DMS79 treated with DMSO at 0.1 percent for 48 hours (cell line): ENCODE measurements at regions not wholly inside any gene's neighbourhood (a gene's known extent, or its start where the extent isn't known, plus 50 kb on each side); places are given as distances from the start of the nearest gene placed in this dataset.
A peak's percentile ranks its signal among the peaks of the same experiment; 100 is the strongest.

Source experiments
- DNase-seq: peaks from one replicate; lab custom pipeline; 2025; lab: John Stamatoyannopoulos, UW

DNA sequence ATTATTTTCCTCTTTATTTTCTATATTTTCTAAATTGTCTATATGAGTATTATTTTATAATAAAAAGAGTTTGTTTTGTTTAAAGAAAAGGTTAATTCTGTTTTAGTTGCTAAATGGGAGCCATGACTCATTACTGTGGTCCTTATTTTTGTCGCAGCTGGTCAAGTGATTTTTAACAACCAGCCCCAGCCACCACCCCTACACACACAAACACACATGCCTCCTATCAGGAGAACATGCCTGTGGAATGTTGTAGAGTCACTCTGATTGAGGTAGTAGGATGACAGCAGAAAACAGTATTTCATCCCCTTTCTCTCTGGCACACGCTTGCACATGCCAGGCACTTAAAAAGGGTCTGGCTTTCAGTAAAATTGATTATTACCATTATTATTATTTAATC is 68.6 kb upstream of the GDF10 start:
- no peak for DNase-seq

DNA sequence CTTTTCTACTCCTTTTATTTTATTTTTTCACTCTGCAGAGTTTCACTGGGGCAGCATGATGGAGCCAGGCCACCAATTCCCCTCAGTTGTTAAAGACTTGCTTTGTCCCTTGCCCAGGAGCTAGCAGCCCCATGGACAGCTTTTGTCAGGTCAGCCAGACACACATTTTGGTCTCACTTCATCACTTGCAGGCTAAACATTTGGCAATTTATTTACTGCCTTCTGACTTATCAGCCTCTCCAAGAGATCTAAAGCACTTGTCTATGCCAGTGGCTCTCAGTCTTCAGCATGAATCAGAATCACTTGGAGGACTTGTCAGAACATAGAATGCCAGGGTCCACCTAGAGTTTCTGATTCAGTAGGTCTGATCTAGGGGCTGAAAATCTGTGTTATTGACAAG is 66.4 kb upstream of the GDF10 start:
- no peak for DNase-seq

DNA sequence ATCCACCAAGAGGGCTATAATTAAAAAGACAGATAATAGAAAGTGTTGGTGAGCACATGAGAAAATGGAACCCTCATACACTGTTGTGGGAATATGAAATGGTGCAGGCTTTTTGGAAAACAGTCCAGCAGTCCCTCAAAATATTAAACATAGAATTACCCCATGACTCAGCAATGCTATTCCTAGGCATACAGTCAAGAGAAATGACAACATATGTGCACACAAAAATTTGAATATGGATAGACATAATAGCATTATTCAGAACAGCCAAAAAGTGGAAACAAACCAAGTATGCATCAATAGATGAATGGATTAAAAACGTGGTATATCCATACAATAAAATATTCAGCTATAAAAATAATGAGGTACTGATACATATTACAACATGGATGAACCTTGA is 64.5 kb upstream of the GDF10 start:
- DNase-seq, result no peak

DNA sequence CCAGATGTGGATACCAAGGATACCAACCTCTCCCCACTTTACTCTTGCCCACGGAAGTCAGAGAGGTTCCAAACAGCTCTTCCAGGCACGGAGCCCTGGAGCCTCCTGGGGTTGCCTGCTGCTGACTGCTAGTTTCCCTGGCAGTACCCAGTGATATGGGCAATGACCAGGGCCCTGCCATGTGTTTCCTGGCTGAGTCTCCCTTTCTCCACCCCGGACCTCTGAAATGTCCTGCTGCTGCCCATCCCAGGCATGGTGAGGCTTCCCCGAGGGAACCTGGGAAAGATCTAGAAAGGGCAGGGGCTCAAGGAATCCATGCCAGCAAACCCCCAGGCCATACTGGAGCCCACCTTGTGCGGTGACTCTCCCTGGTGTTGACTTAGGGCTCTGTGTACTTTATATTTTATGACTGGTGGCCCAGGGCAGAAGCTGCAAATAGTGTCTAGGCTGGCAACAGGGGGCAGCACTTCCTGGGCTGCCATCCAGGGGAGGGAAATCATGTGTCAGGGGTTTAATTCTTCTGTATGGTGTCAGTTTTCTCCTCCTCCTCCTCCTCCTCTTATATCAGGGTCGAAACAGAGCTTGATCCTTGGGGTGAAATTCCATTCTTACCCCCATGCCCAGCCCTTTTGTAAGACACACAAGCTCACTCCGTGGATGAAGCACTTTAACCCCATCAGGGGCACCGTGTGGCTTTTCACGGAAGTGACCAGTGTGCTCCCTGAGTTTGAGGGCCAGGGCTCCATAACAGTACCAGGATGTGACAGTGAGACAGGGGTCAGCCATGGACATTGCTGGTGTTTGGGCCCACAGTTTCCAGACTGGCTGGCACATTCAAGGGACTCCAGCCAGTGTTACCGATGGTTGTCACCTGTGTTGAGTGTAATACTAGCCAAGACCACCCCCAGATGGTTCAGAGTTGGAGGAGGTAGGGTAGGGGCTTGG is 62.4 kb upstream of the GDF10 start:
- DNase-seq, result no peak

DNA sequence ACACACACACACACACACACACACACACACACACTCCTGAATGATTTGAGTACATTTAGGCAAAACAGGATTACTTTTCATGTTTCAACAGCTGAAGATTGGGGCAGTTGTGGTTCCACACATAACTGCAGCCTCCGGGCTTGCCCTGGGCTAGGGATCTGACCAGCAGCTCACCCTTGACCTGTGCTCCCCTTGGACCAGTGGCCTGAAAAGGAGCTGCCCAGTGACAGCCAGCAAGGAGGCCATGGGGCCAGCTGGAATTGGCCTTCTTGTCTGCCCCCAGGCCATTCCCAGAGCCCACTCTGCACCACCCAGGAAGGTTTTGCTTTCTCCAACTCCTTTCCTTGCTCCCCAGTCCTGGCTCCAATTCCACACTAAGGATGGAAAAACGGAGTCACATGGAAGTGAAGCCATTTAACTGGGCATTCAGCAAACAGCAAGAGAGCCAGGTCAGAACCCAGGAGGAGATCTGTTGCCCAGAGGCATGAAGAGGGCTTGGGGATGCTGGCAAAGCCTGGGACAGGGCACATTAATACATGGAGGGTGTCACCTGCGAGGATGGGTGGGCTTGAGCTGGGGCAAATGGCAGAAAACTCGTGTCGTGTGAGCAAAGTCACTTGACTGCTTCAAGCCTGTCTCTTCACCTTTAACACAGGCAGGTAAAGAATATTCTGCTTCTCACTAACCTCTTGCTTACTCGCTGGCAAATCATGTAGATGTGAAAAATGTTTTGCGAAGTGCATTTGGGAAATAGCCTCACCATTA is 61.5 kb upstream of the GDF10 start:
- no peak for DNase-seq

DNA sequence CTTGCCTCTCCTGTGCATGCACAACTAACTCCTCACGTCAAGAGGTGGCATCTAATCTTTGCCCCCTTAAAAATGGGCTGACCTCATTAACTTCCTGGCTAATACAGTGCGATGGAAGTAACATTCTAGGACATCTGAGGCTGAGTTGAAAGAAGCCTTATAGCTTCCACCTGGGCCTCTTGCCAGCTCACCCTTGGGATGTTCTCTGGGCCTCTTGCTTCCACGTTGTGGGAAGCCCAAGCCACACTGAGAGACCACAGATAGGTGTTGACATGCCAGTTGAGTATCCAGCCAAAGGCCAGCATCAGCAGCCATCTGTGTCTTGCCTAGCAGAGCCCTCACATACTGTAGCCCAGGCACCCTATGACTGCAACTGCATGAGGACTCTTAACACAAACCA is 60.8 kb upstream of the GDF10 start:
- no peak for DNase-seq

DNA sequence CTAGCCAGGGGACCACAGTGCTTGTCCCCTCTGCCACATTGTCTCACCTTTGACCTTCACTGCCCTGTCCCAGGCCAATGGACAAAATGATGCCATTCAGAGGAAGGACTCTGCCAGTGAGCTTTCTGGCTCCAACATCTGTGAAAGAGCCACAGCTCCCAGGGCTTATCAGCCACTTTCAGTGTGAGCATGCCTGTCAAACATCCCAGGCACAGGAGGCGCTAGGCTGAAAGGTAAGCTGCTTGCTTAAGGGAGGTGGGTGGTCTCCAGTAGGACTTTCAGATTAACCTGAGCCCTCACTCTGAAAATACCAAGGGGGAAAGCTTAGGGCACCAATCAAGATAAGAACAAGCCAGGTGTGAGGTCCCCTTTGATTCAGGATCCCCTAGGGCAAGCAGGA is 59.8 kb upstream of the GDF10 start:
- DNase-seq, result no peak

DNA sequence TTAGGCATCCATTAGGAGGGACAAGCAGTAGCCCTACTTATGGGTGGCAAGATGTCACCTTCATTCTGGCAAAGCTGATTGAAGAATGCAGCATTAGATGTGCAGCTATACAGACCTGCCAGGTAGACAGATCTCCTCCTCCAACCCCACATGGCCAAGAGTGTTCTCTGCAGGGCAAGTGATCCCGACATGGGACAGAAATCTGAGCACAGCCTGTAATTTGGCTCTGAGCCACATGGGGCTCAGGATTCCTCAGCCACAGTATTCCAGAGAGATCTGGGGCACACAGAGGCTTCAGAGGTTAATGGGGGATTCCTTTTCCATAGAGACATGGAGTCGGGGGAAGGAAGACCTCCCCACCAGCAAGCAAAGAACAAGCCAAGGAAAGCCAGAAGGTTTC is 58.7 kb upstream of the GDF10 start:
- no peak for DNase-seq

DNA sequence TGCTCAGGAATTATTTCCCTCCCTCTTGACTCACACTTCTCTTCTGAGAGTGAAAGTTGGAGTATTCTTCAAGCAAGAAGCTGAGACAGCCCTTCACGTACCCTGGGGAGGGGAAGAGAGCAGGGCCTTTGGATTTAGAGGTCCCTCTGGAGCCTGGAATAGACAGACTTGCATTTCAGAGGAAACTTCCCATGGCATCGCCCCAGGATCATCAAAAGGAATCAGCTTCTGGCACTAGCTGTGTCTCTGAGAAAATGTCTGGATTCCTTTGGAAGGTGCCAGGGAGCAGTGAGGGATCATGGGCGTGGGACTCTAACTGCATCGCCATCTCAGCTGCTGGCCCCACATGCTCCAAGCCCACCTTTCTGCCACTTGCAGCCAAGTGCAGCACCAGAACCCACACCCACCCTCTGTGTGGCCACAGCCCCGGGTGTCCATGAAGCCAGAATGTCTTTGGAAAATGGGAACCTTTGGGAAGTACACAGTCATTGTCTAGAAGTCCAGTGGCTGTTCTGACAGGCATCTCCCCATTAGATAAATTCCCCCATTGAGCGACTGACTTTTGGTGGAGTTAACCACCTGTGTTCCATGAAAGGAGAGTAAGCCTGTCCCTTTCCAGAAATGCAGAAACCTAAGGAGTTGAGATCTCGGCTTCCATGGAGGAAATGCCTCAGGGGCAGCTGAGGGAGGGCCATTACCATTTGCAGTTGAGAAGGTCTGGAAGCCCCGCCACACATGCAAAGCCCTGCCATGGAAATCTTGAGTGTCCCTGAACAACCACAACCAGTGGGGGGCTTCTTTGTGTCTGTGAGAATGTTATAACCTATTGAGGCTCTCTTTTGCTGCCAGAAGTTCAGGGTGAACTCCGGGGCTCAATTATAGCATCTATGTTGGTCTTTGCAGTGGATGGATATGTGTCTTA is 57.8 kb upstream of the GDF10 start:
- DNase-seq, result peak; percentile 6

DNA sequence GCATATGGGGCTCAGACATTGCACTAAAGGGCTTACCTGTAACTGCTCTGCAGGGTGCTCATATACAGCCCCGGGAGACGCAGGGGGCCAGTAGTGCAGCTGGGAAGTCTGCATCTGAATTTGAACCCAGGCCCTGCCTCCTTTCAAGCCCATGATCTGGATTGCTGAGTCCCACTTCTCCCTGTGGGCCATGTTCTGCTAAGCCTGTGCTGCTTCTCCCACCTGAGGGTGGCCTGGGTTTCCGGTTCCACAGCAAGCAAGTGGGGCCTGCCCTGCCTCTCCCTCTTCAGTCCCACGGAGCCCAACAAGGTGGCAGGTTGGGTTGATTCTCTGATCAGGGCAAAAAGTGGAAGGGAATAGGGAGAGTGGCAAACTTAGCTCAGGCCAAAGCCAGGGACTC is 56.6 kb upstream of the GDF10 start:
- DNase-seq, result no peak

DNA sequence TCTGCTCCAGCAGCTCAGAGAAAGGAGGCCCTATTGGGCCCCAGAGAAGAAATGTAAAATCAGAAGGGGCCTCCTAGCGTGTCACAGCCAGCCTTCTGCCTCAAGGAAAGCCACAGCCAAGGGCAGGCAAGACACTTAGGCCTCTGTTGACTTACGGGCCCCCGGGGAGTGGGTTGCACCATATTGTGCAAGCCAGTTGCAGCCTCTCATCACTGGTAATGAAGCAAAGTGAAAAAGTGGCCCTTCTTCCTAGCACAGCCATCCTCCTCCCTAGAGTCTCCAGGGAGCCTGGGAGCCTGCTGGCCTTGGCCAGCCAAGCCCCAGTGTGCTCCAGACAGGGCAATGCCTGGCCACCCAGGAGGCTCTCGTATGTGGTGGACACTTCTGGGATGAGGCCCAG is 56.2 kb upstream of the GDF10 start:
- DNase-seq, result no peak

DNA sequence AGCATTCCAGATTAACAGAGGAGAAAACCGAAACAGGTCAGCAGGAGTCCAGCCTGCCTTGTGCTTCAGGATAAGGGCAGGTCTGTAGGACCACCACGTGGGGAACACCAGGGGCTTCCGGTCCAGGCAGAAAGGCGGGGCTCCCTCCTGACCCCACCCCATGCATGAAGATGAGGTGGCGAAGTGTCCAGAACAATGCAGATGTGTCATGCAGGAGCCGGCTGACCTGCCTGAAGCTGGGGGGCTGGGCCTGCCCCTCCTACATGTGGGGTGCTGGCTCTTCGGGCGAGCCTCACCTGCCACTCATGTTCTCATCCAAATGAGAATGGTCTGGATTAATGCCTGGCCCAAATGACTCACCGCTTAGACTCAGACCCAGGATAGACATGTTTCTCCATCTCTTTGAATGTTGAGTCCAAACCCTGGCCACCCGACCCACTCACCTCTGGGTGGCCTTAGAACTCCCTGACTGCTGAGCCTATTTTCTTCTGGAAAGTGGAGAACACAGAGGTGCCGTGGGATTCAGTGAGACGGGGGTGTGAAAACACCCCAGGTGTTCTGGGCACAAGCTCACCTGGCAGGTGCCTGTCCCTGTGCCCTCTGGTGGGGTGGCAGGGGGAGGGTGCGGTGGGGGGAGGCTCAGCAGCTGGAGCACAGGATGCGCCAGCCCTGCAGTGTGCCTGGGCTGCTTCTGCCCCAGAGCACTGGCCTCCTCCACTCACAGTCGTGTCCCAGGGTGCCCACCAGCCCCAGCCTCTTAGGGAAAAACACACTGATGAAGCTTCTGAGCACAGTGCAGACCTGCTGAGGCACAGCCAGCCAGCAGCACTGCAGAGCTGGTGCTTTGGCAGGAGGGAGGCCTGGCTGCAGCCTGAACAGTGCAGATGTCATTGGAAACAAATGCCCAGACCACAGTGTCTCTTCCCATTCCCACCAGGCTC is 55.2 kb upstream of the GDF10 start:
- no peak for DNase-seq

DNA sequence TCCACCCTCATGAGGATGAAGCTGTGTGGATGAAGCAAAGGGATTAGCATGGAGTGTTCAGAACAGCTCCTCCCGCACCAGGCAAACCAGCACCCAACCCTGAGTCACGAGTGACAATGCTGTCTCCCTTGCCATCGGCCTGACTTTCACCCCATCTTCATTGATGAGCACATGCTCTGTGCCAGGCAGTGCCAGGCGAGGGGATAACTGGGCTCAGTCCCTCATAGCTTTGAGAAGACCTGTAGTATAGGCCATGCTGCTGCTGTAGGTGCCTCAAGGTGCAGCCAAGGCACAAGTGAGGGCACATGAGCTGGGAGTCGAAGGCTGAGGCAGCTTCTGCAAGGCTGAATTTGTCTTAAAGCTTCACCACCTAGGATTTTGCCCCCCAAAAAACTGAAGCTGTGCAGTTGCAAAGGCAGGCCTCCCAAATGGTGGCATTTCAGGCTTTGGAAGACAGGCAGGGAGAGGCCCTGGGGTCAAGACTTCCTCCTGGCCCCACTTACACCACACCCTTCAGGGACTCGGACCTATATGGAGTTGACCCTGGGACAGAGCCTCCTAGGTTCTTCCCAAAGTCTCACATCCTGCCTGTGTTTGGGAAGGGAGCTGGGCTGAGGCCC is 54.2 kb upstream of the GDF10 start:
- DNase-seq, result no peak

DNA sequence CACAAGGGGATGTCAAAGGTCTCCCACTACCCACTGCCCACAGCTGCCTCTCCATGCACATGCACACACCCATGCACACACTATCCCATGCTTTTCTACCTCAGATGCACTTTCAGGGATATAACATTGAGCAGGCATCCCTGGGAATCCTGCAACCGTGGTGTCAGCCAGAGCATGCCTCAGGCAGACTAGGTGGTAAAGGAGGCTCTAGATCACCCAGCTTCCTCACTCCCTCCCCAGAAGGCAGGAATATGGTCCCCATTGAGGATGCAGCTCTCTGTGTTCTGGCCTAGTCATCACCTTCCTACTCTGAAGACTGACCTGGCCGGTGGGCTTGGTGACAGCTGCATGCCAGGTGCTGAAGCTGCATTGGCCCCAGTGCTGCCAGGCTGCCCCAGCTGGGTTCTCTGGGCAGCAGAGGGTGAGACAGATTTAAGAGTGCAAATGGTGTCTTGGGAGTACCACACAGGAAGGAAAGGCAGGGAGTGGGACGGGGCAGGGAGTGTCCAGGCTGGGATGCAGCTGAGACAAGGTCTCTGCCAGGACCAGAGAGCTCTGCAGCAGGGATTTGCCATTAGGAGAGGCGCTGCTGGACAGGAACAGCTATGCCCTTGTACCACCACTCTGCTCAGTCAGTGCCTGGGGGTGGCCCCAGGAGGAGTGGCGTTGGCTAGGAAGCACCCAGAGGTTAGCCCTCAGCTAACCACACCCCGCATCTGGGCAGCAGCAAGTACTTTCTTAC is 53.4 kb upstream of the GDF10 start:
- DNase-seq, result no peak

DNA sequence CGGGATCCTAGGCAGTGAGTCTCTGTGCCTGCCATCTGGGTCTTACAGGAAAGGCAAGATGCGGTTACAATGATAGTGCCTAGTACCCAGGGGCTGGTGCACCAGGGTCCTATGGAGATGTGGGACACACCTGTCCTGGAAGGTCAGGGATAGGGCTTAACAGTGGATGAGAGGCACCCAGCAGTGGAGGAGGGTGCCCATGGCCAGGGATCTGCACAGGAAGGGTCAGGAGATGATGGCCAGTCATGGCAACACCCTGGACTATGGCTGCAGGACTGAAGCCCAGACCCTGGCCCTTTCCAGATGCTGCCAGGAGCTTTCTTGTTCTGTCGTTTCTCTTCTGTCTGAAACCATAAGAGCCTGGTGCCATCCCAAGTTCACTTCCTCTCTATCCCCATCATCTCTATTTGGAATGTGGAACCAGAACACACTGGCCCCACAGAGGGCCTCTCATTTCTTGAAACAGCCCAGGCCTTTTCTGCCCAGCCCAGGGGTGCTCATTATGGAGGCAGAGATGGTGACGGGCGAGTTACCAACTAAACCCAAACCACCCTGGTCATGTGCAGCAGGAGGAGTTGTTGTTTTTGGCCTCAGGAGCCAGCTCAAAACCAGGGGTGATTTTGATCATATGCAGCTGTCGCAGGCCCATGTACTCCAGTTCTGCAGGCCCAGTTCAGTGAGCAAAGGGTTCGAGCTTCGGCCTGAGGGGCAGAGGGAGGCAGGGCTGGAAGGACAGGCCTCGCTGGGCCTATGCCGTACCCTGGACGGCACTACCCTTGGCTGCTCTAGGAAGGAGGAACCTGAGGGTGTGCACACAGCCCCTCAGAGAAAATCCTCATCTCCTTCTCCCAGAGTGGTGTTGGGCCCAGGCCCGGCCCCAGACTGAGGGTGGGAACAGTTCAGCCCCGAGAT is 52.6 kb upstream of the GDF10 start:
- no peak for DNase-seq

DNA sequence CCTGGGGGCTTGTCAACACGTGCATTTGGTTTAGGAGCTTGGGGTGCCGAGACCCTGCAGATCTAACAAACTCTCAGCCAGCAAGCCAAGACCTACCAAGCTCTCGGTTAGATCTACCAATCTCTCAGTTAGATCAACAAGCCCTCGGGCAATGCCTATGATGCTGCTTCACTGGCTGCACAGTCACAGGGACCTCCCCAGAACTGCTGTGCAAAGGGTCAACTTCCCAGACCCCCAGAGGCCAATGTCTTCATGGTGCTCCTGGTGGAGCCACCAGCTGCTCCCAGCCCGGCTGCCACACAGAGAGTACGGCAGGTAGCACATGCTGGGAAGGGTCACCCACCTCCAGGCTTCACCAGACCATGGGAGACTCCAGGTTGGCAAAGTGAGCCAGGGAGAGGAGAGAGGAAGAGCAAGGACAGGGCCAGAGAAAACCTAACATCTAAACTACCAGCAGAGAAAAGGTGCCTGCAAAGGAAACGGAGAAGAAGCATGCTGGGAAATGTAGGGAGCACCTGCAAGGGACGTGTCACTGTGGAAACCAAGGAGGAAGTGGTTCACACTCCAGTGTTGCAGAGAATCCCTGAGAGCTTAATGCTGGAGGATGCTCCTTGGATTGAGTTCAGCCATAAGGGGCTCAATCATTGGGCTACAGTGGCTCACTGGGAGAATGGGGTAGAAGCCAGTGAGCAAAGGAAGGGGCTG is 51.5 kb upstream of the GDF10 start:
- DNase-seq, result no peak

DNA sequence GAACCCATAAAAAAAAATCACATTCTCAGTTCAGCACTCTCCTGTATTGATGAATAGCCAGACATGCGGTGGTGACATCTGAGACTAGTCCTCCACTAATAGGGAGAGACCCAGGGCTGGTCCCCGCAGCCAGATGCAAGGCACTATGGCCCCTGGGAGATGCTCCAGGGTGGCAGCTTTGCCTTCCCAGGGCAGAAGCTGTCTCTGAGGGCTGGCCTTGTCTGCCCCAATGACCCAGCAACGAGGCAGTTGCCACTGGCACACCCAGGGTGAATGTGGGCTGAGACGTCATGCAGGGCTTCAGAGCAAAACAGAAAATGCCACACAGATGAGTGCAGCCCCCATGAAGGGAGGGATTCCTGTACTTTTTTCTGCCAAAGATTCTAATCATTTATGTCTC is 50.1 kb upstream of the GDF10 start:
- no peak for DNase-seq
